Posterior vena cava (tissue), 2 donors: ENCODE measurements at regions not wholly inside any gene's neighbourhood (a gene's known extent, or its start where the extent isn't known, plus 50 kb on each side); places are given as distances from the start of the nearest gene placed in this dataset.

Experiments
- DNase-seq: peaks from one replicate; pipeline ENCODE4 v3.0.0-alpha.2; 2020; ENCODE audit warnings: low spot score
- intact Hi-C, 2 donors: fragments of 100-400 bp; cut with DNase I; formaldehyde crosslinking; loops; one replicate each; pipeline versions ENCODE4 v1.14.1 to v1.14.2; 2022 to 2023
- donor health status: DM: yes; HTN: yes; CAD: no.
- donor health status: DM: yes; HTN: yes; CAD: no.

DNA sequence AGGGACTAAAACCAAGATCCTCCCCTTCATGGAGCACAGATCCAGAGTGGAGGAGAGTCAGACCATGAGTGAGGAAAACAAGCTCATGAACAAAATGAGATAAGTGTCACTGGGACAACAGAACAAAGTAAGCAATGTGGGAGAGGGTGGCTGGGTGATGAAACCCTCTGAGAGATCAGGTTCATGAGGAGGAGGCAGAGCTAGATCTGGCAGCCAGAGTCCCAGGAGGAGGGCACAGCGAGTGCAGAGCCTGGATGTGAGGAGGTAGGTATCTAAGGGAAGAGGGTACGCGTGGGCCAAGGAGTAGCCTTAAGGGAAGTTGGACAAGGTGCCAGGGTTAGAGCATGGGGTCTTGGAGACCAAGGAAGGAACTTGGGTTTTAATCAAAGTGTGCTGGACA, 1311.9 kb downstream of the UQCRFS1 start:
- intact Hi-C loops: no loop called here

DNA sequence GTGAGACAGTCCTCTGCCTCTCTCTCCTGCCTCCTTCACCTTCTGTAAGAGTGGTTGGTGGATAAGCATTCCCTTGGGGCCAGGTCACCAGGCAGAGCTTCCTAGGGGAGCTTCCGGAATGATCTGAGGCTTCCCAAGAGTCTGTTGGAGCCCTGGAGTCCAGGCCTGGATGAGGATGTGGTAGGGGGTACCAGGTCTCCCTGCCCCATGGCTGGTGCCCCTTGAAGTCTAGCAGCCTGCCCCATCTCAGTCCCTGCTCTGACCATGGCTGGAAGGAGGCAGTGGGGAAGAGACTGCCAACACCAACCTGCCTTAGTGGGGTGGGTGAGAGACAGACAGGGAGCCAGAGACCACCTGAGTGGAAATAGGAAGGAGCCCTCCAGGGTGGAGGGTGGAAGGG, 1316.9 kb downstream of the UQCRFS1 start:
- intact Hi-C loops: no loop called here
- no peak for DNase-seq

More for the DNA sequence above, 1311.9 kb downstream of the UQCRFS1 start:
- no peak for DNase-seq

DNA sequence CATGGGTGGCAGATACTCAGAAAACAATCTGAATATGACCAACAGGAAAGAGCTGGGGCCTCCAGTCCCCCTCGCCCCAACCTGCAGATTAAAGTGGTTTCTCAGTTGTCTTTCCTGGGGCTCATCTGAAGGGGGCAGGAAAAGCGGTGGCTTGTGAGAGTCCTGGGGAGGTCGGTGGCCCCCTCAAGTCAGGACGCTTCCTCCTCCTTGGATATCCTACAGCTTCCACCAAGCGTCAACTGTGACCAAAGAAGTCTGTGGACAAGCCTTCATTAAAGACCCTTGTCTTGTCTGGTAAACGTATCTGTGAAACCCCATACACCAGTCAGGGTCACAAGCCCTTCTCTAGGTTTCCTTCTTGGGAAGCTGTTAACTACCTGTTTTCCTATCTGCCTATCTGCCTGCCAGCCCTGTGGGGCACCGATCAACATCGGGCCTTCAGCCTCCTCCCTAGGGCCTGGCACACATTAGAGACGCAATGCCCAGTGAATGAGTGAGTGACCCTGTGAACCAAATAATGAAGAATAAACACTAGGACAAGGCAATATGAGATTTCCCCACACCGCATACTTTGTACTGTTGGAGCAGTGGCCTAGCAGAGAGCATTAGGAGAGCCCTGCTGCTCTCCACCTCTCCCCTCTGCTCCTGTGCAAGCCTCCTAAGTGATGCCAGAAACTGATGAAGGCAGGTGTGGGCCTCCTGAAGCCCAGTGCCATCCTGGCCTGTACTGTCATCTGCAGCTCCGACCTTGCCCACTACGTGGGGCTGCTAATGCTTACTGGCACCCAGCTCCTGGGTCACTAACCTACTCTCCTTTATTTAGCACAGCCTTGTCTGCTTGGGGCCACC, 1317.8 kb downstream of the UQCRFS1 start:
- DNase-seq: no peak
- intact Hi-C loops: no loop called here

DNA sequence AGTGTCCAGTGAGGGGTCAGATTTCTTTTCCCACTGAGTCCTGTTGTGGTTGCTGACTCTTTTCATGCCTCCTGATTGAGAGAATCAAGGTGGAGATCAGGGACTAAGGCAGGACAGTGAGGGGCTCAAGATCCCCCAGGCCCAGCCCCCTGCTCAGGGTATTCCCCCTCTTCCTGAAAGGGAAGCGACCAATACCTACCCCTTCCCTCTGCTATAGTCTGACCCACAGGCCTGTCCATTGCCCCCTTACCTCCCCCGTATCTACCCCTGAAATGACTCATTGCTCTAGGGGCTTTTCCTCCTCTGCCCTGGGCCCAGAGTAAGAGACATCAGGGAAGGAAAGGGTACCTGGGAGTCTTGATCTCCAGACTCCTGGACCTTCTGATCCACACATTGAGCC, 1320.5 kb downstream of the UQCRFS1 start:
- intact Hi-C loops: loop anchor here in 1 of 2 donors (2.0 kb wide), 1 partner anchor 30 kb away; no protein-coding TSS in a partner anchor

DNA sequence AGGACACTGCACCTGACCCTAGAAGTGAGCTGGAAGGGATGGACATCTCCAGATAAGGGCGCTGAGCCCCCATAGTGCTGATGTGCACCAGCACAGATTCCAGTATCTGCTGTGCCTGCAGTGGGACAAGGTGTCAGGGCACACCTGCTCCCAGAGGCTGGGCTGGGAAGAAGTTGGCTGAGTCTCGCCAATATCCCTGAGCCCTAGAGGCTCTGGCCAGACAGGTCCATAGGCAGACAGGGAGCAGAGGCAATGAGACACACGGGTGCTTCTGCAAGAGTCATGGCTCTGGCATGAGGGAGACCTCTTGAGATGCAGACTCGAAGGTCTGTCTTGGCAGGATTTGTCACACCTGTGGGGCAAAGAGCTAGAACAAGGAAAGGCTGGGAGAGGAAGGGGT, 1321.5 kb downstream of the UQCRFS1 start:
- intact Hi-C loops: no loop called here

More for the DNA sequence above, 1320.5 kb downstream of the UQCRFS1 start:
- DNase-seq: no peak

DNA sequence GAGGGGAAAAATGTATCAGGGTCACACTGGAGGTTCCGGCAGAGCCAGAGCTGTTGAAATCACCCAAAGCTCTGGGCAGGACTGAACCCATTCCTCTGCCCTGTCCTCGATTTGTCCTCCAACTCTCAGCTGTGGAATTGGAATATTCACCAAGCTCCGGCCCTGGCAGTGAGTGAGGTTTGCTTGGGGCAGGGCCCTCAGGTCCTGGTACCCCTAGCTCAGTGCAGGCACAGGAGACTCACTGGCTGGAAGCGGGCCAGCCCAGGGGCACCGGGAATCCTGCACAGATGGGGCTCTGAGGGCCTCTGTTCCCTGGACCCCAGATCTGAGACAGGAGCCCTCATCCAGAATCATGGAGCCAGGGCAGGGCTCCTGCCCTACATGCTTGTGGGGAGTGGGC, 1322.3 kb downstream of the UQCRFS1 start:
- DNase-seq: no peak
- intact Hi-C loops: no loop called here

More for the DNA sequence above, 1321.5 kb downstream of the UQCRFS1 start:
- DNase-seq: no peak

DNA sequence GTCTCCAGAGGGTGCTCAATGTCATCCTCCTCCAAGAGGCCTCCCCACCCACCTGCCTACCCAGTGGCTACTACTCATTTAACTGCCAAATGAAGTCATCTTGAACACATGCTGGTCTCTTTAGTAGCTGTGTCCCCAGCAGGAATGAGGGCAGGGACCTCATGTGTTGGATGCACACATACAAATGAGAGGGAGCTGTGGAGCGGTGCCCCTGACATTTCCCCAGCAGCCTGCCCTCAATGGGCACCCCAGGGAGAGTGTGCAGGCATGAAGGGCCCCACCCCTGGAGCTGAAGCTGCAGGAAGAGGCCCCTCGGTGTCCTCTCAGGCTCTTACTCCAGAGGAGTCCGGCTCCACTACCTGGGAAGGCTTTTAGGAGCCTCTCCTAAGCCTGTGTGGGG, 1322.7 kb downstream of the UQCRFS1 start:
- intact Hi-C loops: no loop called here
- DNase-seq: no peak

DNA sequence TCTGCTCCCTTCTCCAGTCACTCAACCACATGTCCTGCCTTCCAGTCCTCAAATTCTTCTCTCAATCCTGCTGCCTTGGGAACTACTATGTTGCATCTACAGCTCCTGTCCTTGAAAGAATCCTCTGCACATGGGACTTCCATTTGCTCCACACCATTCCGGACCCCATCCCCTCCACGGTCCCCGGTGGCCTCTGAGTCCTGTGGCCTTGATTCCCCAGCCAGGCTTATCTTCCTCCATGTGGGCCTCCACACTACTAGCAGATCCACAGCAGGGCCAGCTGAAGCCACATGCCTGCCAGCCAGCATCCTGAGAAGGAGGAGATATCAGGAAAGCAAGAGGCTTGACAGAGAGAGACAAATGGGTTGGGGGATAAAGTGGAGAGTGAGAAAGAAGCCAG, 1323.8 kb downstream of the UQCRFS1 start:
- intact Hi-C loops: no loop called here
- DNase-seq: no peak

DNA sequence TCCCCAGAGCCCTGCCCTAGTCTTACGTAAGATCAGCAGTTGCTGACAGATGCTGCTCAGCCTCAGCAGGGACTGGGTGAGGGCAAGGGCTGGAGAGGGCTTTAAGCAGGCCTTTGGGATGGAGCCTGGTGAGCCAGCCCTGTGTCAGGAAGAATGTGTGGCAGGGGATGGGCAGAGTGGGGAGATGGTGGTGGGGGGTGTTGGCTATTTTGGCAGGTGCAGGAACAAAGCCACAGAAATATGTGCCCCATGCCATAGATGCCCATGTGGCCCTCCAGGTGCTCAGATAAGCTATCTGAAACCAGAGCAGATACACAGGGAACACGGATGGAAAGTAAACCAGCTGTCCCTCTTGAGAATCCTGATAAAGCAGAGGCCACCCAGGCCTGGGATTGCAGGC, 1325.0 kb downstream of the UQCRFS1 start:
- intact Hi-C loops: no loop called here
- DNase-seq: no peak

DNA sequence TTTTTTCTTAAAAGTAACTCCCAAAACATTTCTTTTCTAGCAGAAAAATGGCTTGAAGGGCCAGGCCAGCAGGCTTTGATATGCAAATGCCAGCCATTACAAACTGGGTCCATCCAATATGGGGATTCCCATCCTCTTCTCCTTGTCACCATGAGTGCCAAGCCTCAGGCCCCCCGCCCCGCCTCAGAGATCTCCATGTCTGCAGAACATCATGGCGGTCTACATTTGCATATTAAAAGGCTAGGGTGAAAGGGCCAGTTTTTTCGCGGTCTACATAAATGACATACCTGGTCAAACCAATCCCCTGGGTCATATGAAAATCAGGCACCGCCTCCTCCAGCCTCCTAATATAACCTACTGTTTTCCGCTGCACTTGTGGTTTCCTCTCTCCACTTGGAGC, 1327.6 kb downstream of the UQCRFS1 start:
- intact Hi-C loops: no loop called here
- DNase-seq: no peak

DNA sequence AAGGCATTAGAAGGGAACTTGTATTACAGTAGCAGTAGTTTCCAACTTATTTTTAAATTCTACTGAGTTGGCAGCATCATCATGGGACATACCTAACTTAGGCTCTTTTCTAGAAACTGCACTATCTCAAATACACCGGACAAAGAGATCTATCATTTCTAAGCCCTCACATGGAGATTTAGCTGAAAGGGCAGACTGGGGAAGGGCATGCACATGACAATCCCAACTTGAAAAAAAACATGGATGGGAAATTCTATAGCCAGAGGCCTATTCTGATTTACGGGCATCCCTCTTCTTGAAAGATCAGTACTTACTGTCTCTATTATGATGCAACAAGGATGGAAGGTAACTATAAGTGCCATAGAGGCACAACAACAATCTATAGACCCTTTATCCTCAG, 1328.6 kb downstream of the UQCRFS1 start:
- DNase-seq: no peak
- intact Hi-C loops: no loop called here

DNA sequence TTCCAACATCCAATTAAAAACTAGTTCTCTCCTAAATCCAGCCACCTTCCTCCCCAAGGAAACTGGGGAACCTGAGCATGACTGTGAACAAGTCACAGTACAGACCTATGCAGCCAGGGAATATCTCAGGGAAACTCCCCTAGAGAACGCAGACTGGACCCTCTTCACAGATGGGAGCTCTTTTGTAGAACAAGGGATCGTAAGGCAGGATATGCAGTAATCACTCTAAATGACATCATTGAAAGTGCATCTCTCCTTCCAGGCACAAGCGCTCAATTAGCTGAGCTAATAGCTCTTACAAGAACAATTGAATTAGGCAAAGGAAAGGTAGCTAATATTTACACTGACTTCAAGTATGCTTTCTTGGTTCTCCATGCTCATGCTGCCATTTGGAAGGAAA, 1331.7 kb downstream of the UQCRFS1 start:
- intact Hi-C loops: no loop called here
- DNase-seq: no peak

DNA sequence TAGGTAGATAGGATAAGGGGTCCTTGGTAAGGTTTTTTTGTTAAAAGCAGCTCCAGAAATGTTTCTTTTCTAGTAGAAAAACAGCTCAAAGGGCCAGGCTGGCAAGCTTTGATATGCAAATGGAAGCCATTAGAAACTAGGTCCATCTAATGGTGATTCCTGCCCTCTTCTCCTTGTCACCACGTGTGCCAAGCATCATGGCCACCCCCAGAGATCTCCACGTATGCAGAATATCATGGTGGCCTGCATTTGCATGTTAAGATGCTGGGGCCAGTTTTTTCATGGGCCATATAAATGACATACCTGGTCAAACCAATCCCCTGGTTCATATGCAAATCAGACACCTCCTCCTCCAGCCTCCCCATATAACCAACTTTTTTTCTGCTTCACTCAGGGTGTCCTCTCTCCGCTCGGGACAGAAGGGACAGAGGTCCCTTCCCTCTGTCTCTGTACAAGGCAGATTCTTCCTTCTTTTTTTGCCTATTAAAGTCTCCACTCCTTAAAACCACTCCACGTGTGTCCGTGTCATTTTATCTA, 1335.9 kb downstream of the UQCRFS1 start:
- intact Hi-C loops: no loop called here
- DNase-seq: no peak

DNA sequence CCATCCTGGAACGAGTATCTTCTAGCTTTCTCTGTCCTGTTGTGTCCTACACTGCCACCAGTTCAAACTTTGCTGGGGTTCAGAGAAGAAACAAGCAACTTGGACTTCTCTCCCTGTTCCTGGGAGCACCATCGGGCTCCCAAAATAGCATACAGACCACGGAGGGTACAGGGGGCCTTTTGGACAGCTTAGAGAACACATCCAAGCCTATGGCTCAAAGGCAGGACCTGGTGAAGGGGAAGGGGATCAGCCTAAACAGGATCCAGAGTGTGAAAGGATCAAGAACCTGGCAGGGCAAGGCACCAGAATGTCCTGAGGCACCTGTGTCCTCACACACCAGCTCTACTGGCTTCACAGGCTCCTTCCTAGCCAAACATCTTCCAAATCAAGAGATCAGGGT, 1336.5 kb downstream of the UQCRFS1 start:
- no peak for DNase-seq
- intact Hi-C loops: no loop called here

DNA sequence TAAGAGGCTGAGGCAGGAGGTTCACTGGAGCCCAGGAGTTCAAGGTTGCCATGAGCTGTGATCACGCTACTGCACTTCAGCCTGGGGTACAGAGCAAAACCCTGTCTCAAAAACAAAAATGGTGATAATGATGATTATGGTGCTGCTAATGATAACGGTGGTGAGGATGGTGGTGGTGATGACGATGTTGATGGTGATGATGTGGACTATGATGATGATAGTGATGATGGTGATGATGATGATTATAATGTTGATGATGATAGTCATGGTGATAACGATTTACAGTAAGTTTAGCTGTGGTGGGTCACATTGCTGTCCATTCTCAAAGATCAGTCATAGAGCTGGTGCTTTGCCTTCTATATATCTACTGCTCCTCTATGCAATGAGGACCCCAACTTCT, 1340.6 kb downstream of the UQCRFS1 start:
- DNase-seq: no peak
- intact Hi-C loops: no loop called here

DNA sequence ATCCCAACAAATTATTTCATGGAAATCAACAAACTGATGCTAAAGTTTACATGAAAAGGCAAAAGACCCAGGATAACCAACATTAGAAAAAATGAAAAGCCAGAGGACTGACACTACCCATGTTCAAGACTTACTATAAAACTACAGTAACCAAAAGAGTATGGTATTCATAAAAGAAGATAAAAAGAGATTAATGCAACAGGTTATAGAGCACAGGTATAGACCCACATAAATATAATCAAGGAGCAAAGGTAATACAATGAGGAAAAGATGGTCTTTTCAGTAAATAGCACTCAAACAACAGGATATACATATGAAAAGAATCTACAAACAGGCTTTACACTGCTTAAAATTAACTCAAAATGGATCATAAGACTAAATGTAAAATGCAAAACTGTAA, 1342.7 kb downstream of the UQCRFS1 start:
- intact Hi-C loops: no loop called here

DNA sequence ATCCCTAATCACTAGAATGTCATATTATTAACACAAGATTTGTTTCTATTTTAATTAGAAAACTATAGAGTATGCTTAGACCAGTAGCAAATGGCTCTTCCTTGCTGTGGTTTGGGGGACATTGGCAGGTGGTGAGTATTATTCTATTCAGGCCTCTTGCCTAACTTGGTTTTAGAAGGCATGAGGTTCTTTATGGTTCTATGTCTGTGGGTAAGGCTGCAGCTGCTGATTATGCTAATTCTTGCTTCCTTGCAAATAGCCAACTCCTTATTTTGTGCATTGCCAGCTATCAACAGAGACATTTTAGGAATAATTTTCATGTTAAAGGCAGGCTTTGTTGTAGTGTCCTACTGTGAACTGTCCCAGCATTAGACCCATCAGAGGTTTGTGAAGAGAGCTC, 1344.9 kb downstream of the UQCRFS1 start:
- intact Hi-C loops: loop anchor here in 1 of 2 donors (10.0 kb wide), 1 partner anchor 1407 kb away; no protein-coding TSS in a partner anchor
- no peak for DNase-seq

More for the DNA sequence above, 1342.7 kb downstream of the UQCRFS1 start:
- DNase-seq: no peak

DNA sequence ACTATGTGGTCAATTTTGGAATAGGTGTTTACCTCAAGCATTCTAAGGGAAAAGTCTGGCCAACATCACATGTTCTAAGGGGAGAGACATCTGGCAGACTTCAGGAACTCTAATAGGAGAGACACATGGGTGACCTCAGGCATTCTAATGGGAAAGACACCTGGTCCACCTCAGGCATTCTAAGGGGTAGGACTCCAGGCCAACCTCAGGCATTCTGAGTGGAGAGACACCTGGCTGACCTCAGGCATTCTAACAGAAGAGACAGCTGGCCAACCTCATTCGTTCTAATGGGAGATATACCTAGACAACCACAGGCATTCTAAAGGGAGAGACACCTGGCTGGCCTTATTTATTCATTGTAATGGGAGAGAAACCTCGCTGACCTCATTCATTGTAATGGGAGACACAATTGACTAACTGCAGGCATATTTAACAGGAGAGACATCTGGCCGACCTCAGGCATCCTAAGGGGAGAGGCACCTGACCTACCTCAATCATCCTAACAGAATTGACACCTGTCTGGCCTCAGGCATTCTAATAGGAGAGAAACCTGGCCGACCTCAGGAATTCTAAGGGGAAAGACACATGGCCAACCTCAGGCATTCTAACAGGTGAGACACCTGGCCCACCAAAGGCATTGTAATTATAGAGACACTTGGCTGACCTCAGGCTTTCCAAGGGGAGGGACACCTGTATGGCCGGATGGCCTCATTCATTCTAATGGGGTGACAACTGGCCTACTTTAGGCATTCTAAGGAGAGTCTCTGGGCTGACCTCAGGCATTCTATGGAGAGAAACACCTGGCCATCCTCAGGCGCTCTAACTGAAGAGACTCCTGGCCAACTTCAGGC, 1346.8 kb downstream of the UQCRFS1 start:
- DNase-seq: no peak
- intact Hi-C loops: loop anchor here in 1 of 2 donors (10.0 kb wide), 1 partner anchor 1409 kb away; no protein-coding TSS in a partner anchor

DNA sequence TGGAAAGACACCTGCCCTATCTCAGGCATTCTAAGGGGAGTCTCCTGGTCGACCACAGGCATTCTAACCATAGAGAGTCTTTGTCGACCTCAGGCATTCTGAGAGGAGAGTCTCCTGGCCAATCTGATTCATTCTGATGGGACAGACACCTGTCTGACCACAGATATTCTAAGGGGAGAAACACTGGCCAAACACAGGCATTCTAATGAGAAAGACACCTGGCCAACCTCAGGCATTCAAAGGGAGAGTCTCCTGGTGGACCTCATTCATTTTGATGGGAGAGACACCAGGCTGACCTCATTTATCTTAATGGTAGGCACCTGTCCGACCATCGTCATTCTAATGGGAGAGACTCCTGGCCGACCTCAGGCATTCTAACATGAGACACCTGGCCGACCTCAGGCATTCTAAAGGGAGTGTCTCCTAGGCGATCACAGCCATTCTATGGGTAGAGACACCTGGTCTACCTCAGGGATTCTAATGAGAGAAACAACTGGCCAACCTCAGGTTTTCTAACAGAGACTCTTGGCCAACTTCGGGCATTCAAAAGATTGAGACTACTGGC, 1351.5 kb downstream of the UQCRFS1 start:
- intact Hi-C loops: loop anchor here in 1 of 2 donors (10.0 kb wide), 1 partner anchor 1413 kb away; no protein-coding TSS in a partner anchor
- no peak for DNase-seq
